ENCODE measurements at regions not wholly inside any gene's neighbourhood (a gene's known extent, or its start where the extent isn't known, plus 50 kb on each side); places are given as distances from the start of the nearest gene placed in this dataset.
A peak's percentile ranks its signal among the peaks of the same experiment; 100 is the strongest.
"Not testable (repeated sequence)": the region's sequence is repeated elsewhere in the genome, so short reads cannot be mapped to it uniquely, and the experiment has no call there.

GRCh38 chr12:67457778-67458665 lies 188.9 kb downstream of the CAND1 start:
- DNase-seq = peak; percentile 14

- no peak for DNase-seq
These were observed 189.4 kb upstream of the DYRK2 start for GRCh38 chr12:67459173-67459572.

GRCh38 chr12:67459578-67459977 lies 189.0 kb upstream of the DYRK2 start:
- no peak for DNase-seq

- no peak for DNase-seq
These were observed 188.2 kb upstream of the DYRK2 start for GRCh38 chr12:67460388-67460787.

- DNase-seq = no peak
These were observed 179.8 kb upstream of the DYRK2 start for GRCh38 chr12:67468549-67469245.

GRCh38 chr12:67469666-67470065 lies 178.9 kb upstream of the DYRK2 start:
- DNase-seq = no peak

GRCh38 chr12:67471810-67472209 lies 176.7 kb upstream of the DYRK2 start:
- DNase-seq = no peak

GRCh38 chr12:67472539-67472938 lies 176.0 kb upstream of the DYRK2 start:
- peak; percentile 22 for DNase-seq

- DNase-seq = no peak
These were observed 173.5 kb upstream of the DYRK2 start for GRCh38 chr12:67474934-67475620.

- DNase-seq = no peak
These were observed 172.8 kb upstream of the DYRK2 start for GRCh38 chr12:67475725-67476124.

- DNase-seq = peak; percentile 85
These were observed 170.8 kb upstream of the DYRK2 start for GRCh38 chr12:67477681-67478265.

GRCh38 chr12:67482751-67483661 lies 165.5 kb upstream of the DYRK2 start:
- DNase-seq = peak; percentile 41

- DNase-seq = no peak
These were observed 164.5 kb upstream of the DYRK2 start for GRCh38 chr12:67483871-67484554.

GRCh38 chr12:67484791-67485480 lies 163.6 kb upstream of the DYRK2 start:
- DNase-seq = no peak

- DNase-seq = no peak
These were observed 161.9 kb upstream of the DYRK2 start for GRCh38 chr12:67486671-67487070.

GRCh38 chr12:67488349-67488748 lies 160.2 kb upstream of the DYRK2 start:
- not testable (repeated sequence) for DNase-seq

GRCh38 chr12:67489007-67489406 lies 159.5 kb upstream of the DYRK2 start:
- no peak for DNase-seq

- DNase-seq = no peak
These were observed 152.0 kb upstream of the DYRK2 start for GRCh38 chr12:67496581-67496980.

GRCh38 chr12:67498991-67499390 lies 149.6 kb upstream of the DYRK2 start:
- DNase-seq = peak; percentile 15

- DNase-seq = no peak
These were observed 147.2 kb upstream of the DYRK2 start for GRCh38 chr12:67501362-67501761.

GRCh38 chr12:67504026-67504425 lies 144.5 kb upstream of the DYRK2 start:
- DNase-seq = no peak
